UCSD-AML1 (cell line): ENCODE measurements at regions not wholly inside any gene's neighbourhood (a gene's known extent, or its start where the extent isn't known, plus 50 kb on each side); places are given as distances from the start of the nearest gene placed in this dataset.
"Not testable (repeated sequence)": the region's sequence is repeated elsewhere in the genome, so short reads cannot be mapped to it uniquely, and the experiment has no call there.

Experiments
- DNase-seq: peaks from one replicate; lab custom pipeline; 2025; ENCODE audit not compliant: unreplicated experiment; lab: John Stamatoyannopoulos, UW

GRCh38 chr17:52647411-52647810 lies 488.9 kb upstream of the CA10 start:
- DNase-seq: no peak

- DNase-seq: no peak
These were observed 477.9 kb upstream of the CA10 start for GRCh38 chr17:52636443-52636842.

- DNase-seq: no peak
These were observed 448.1 kb upstream of the CA10 start for GRCh38 chr17:52606590-52606989.

GRCh38 chr17:52606098-52606497 lies 447.6 kb upstream of the CA10 start:
- no peak for DNase-seq

DNA sequence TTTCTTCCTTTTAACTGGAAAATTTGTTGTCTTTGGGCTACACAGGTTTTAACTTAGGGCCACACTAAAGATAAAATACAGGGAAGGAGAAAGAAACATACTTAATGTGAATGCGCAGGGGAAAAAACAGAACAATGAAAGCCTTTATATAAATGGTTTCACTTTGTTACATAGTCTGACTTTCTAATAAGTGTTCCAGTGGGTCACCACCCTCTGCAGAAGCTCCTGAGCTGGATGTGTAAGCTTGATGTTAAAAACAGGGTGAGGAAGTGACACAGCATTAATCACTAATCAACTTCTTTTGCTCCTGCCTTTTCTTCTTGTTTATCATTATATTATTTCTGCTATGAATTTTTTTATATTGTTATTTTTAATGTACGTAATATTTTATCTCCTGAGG lies 445.6 kb upstream of the CA10 start:
- DNase-seq: no peak

GRCh38 chr17:52597452-52598215 lies 439.1 kb upstream of the CA10 start:
- DNase-seq: not testable (repeated sequence)

DNA sequence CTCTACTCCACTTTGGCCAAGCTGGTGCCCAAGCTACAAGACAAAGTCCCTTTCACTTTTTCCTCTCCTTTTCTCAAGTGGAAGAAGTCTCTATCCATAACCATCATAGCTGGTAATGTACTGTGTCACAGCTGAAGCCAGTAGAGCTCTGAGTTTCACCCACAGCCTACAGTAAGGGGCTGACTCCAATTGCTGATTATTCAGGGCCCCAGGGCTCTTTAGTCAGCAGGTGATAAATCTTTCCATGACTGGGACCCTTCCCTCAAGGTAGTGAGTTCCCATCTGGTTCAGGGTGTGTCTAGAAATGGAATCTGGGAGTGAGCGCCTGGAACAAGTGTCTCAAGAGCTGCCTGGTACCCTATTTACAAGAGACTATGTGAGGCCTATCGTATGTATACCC lies 436.0 kb upstream of the CA10 start:
- no peak for DNase-seq

GRCh38 chr17:52546990-52547389 lies 388.5 kb upstream of the CA10 start:
- DNase-seq: no peak

- DNase-seq: no peak
These were observed 388.0 kb upstream of the CA10 start for GRCh38 chr17:52546493-52546892.

GRCh38 chr17:52537421-52537820 lies 378.9 kb upstream of the CA10 start:
- no peak for DNase-seq

- DNase-seq: no peak
These were observed 378.0 kb upstream of the CA10 start for GRCh38 chr17:52536489-52536888.

DNA sequence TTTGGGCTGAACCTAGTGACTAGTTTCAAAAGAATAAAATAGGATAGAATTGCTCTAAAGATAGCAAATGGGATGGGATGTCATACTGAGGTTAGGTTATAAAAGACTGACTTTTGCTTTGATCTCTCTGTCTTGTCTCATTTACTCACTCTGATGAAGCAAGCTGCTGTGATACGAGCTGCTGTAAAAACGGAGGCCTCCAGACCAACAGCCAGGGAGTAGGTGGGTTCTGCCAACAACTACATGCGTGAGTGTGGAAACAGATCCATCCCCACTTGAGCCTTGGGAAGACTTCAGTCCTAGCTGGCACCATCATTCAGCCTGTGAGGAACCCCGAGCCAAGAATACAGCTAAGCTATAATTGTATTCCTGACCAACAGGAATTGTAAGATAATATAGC lies 373.9 kb upstream of the CA10 start:
- no peak for DNase-seq

DNA sequence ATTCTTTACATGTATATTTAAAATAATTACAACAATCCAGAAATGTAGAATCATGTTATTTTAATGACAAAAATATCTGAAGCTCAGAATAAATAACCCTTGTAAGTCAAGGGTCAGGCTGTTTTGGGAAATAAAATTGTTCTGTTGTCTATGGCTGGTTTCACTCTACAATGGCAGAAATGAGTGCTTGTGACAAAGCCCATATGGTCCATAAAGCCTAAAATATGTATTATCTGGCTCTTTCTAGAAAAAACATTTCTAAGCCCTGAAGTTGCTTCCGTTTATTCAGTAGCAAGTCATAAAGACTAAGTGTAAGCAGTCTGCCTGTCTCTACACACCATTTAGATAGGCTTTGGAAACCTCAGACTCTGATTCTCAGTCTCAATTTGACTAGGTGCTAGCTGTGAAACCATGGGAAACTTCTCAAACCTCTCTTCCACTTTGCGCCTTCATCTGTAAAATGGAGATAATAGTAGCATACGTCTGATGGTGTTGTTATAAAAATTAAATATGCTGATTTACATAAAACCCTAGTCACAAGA lies 365.7 kb upstream of the CA10 start:
- DNase-seq: no peak

DNA sequence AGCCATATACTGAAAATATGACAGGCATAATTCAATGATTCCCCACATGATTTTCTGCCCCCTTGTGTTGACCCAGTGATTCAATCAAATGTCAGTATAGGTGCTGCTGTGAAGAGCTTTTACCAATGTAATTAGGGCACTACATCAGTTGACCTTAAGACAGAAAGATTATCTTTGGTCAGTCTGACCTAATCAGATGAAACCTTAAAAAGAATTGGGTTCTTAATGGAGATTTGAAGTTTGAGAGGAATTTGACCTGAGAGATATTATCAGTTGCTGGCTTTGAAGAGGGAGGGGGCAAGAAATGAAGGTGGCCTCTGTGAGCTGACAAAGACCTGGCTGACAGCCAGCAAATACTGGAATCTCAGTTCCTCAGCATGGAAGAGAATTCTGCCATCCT lies 358.7 kb upstream of the CA10 start:
- no peak for DNase-seq

- DNase-seq: no peak
These were observed 357.4 kb upstream of the CA10 start for GRCh38 chr17:52515927-52516326.

DNA sequence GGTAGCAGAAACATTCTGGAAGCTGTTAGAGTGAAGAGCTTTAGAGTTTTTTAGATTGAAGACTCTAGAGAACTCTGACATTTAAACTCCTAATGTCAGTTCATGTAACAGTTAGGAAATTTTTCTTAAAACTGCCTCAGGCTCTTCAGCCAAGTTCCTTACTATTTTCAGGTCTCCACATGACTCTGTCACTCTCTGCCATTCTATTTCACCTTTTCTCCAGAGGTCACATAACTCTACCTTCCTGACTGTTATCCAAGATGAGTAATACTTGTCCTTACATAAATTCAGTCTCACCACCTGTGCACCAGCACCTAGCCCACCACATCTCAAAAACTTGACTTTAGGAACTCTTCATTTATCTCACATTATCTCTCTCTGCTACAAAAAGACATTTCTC lies 347.1 kb upstream of the CA10 start:
- DNase-seq: no peak

DNA sequence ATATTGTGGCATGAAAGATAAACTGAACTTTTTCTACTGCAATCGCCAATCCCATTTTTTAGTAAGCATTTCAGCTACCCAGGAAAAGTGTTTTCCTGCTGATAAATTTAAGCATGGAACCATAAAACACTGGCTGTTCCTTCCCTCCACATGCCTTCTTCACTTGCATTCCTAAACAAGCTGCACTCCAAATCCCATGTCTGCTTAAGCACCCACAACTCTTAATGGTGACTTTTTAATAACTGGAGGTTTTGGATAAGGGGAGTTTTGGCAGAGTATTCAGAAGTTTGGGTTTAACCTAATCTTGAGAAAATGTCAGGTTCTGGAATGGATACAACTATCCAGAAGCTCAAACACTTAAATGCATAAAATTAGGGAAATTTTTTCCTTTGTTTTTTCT lies 345.6 kb upstream of the CA10 start:
- DNase-seq: no peak

GRCh38 chr17:52495646-52496045 lies 337.1 kb upstream of the CA10 start:
- DNase-seq: no peak

DNA sequence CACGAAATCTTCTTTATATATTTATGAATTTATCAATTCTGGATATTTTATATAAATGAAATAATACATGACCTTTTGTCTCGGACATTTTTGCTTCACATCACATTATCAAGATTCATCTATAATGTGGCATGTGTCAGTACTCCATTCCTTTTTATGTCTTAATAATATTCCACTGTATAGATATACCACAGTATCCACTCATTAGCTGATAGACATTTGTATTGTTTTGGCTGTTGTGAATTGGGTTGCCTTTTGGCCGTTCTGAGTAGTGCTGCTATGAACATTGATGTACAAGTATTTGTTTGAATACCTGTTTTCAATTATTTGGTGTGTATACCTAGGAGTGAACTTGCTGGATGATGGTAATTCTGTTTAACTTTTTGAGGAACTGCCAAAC lies 323.8 kb upstream of the CA10 start:
- DNase-seq: no peak

DNA sequence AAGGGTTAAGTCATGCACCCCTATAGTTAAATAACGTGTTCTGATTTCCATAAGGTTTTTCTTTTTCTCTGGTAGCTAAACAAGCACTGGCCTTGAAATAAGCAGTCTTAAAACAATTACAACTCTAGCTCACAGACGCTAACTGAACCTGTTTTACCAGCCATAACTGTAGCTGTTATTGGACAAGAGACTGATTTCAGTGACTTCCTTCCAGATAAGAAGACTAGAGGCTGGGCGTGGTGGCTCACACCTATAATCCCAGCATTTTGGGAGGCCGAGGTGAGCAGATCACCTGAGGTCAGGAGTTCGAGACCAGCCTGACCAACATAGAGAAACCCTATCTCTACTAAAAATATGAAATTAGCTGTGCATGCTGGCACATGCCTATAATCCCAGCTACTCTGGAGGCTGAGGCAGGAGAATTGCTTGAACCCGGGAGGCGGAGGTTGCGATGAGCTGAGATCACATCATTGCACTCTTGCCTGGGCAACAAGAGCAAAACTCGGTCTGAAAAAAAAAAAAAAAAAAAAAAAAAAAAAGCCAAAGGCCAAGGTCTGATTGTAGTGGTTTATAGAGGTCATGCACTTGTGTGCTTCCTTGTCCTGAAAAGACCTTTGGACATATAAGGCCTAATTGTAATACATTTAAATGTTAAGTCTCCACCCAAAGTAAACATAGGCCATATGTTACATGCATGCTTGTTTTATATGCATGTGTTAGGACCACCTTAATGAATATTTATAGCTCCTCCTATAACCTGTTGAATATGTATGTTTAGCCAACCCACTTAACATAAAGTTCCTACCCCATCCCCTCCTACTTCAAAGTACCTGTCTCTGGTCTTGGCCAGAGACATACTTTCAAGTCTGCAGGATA lies 319.5 kb upstream of the CA10 start:
- DNase-seq: no peak

GRCh38 chr17:52476638-52477313 lies 318.3 kb upstream of the CA10 start:
- no peak for DNase-seq

GRCh38 chr17:52470553-52470952 lies 312.0 kb upstream of the CA10 start:
- no peak for DNase-seq
